HCT116 (cell line): ENCODE measurements at regions not wholly inside any gene's neighbourhood (a gene's known extent, or its start where the extent isn't known, plus 50 kb on each side); places are given as distances from the start of the nearest gene placed in this dataset.

Experiments used
- ATAC-seq: fragments of 200-7000 bp; cut with Tn5 transposase; 2 replicates; pipeline ENCODE4 v1.9.1; 2020; ENCODE audit warnings: mild to moderate bottlenecking, moderate library complexity
- BruUV-seq: library from RNA; stranded (reverse); fragments of 400-500 nt; replicated peaks from 2 replicates; lab custom pipeline; 2021; lab: Mats Ljungman, UMichigan
- CTCF ChIA-PET: fragments of 300-600 bp; sonication (Branson Sonifier 250); formaldehyde crosslinking; loops from one replicate; lab custom pipeline; 2021; ENCODE audit warnings: antibody characterized with exemption; lab: Charles Lee
- POLR2A ChIA-PET: fragments of 300-600, 350-600 bp; sonication (Branson Sonifier 250); formaldehyde crosslinking; loops from one replicate; lab custom pipeline; 2021; ENCODE audit warnings: antibody characterized with exemption; lab: Charles Lee
- RAD21 ChIA-PET, 2 experiments: fragments of 300-600 bp; sonication (Branson Sonifier 250); formaldehyde crosslinking; loops; one replicate each; lab custom pipeline; 2023; ENCODE audit warnings: low total read pairs in 2 of 2; ENCODE audit not compliant: uncharacterized antibody in 2 of 2, unreplicated experiment in 2 of 2, low non-redundant PET in 1 of 2; lab: Charles Lee
- DNase-seq: peaks from one replicate; pipeline ENCODE4 v3.0.0-alpha.2; 2010; ENCODE audit warnings: low read depth, low spot score
- H2AFZ ChIP-seq: fragments of 200-600 bp; shearing (Covaris generic), sonication (generic); 2 replicates; pipeline ENCODE4 v1.6.1; 2017; ENCODE audit warnings: low read depth, mixed run types, mixed read lengths, antibody characterized with exemption, low read length; ENCODE audit not compliant: poor library complexity, severe bottlenecking
- H3K27ac ChIP-seq: 2 replicates; pipeline ENCODE4 v1.5.1; 2012; ENCODE audit warnings: low read depth, low read length
- H3K27me3 ChIP-seq: fragments of 200-600 bp; sonication (generic); 2 replicates; pipeline ENCODE4 v1.6.1; 2016; ENCODE audit warnings: mixed run types, low read length, mixed read lengths; ENCODE audit not compliant: insufficient read depth
- H3K36me3 ChIP-seq, 2 experiments: fragments of 200-500 bp in 1 of 2; fragments of 200-600 bp in 1 of 2; sonication (Bioruptor generic) in 1 of 2; sonication (generic) in 1 of 2; 2 replicates each; pipeline versions ENCODE4 v1.5.1 to v1.6.1; 2014 to 2016; ENCODE audit warnings: low read length in 2 of 2, inconsistent platforms in 1 of 2, mixed read lengths in 1 of 2, mixed run types in 1 of 2; ENCODE audit not compliant: insufficient read depth in 2 of 2, control insufficient read depth in 1 of 2
- H3K4me1 ChIP-seq, 2 experiments: fragments of 200-600 bp in 1 of 2; sonication (generic) in 1 of 2; 2 replicates each; pipeline versions ENCODE4 v1.5.1 to v1.6.1; 2012 to 2017; ENCODE audit warnings: low read length in 2 of 2, inconsistent platforms in 1 of 2, mild to moderate bottlenecking in 1 of 2, mixed read lengths in 1 of 2, mixed run types in 1 of 2, moderate library complexity in 1 of 2; ENCODE audit not compliant: insufficient read depth in 2 of 2, control insufficient read depth in 1 of 2
- H3K4me2 ChIP-seq: fragments of 200-600 bp; sonication (generic); 2 replicates; pipeline ENCODE4 v1.6.1; 2017; ENCODE audit warnings: mixed run types, low read length, mixed read lengths
- H3K4me3 ChIP-seq, 2 experiments: fragments of 200-600 bp in 1 of 2; sonication (generic) in 1 of 2; replicated peaks in 1 of 2; 2 replicates each; pipeline ENCODE4 v1.5.1; 2011 to 2016; ENCODE audit warnings: low read length in 2 of 2, control low read depth in 1 of 2, low read depth in 1 of 2, mild to moderate bottlenecking in 1 of 2, mixed read lengths in 1 of 2, mixed run types in 1 of 2
- H3K79me2 ChIP-seq: fragments of 200-600 bp; sonication (generic); 2 replicates; pipeline ENCODE4 v1.6.1; 2017; ENCODE audit warnings: mild to moderate bottlenecking, mixed run types, low read length, moderate library complexity, mixed read lengths; ENCODE audit not compliant: insufficient read depth
- H3K9ac ChIP-seq: fragments of 200-600 bp; sonication (generic); 2 replicates; pipeline ENCODE4 v1.6.1; 2016; ENCODE audit warnings: low read length, mixed read lengths
- H3K9me2 ChIP-seq: fragments of 200-600 bp; sonication (generic), shearing (Covaris generic); 2 replicates; pipeline ENCODE4 v1.6.1; 2017; ENCODE audit warnings: mixed run types, mild to moderate bottlenecking, moderate library complexity; ENCODE audit not compliant: insufficient read depth
- H3K9me3 ChIP-seq, 2 experiments: fragments of 200-500 bp in 1 of 2; fragments of 200-600 bp in 1 of 2; sonication (Bioruptor generic) in 1 of 2; sonication (generic) in 1 of 2; 2 replicates each; pipeline ENCODE4 v1.6.1; 2014 to 2017; ENCODE audit warnings: low read length in 2 of 2, mixed read lengths in 2 of 2, inconsistent platforms in 1 of 2, low read depth in 1 of 2, mild to moderate bottlenecking in 1 of 2, mixed run types in 1 of 2, moderate library complexity in 1 of 2; ENCODE audit not compliant: control insufficient read depth in 1 of 2, insufficient read depth in 1 of 2
- H4K20me1 ChIP-seq: fragments of 200-600 bp; sonication (generic), shearing (Covaris generic); 2 replicates; pipeline ENCODE4 v1.6.1; 2017; ENCODE audit warnings: mixed run types, mild to moderate bottlenecking, moderate library complexity; ENCODE audit not compliant: insufficient read depth
- CBX3 ChIP-seq: IDR thresholded peaks from 2 replicates; pipeline ENCODE4 v1.6.1; 2012; ENCODE audit warnings: low read depth
- CEBPB ChIP-seq: IDR thresholded peaks from 2 replicates; pipeline ENCODE4 v1.6.1; 2012; ENCODE audit warnings: low read depth
- EGR1 ChIP-seq: IDR thresholded peaks from 2 replicates; pipeline ENCODE4 v1.6.1; 2012; ENCODE audit warnings: low read depth
- EZH2 ChIP-seq: fragments of 200-600 bp; sonication (generic); IDR thresholded peaks from 2 replicates; pipeline ENCODE4 v1.6.1; 2017; ENCODE audit warnings: antibody characterized with exemption, mixed run types
- FOSL1 ChIP-seq: IDR thresholded peaks from 2 replicates; pipeline ENCODE4 v1.6.1; 2012; ENCODE audit warnings: low read depth
- JUND ChIP-seq: IDR thresholded peaks from 2 replicates; pipeline ENCODE4 v1.6.1; 2012
- MAX ChIP-seq: IDR thresholded peaks from 2 replicates; pipeline ENCODE4 v1.6.1; 2012
- RAD21 ChIP-seq: IDR thresholded peaks from 2 replicates; pipeline ENCODE4 v1.6.1; 2012; ENCODE audit warnings: low read depth, mild to moderate bottlenecking
- SIN3A ChIP-seq: IDR thresholded peaks from 2 replicates; pipeline ENCODE4 v1.6.1; 2012; ENCODE audit warnings: low read depth
- SP1 ChIP-seq: IDR thresholded peaks from 2 replicates; pipeline ENCODE4 v1.6.1; 2012; ENCODE audit warnings: low read depth
- TCF7L2 ChIP-seq: IDR thresholded peaks from 2 replicates; pipeline ENCODE4 v1.7.0; 2011; ENCODE audit warnings: borderline replicate concordance, inconsistent platforms; ENCODE audit not compliant: insufficient read depth, insufficient read length; ENCODE audit errors: extremely low read depth
- intact Hi-C: fragments of 100-400 bp; cut with micrococcal nuclease; formaldehyde crosslinking; loops from 2 replicates; pipeline ENCODE4 v1.10.0; 2022
- TF ChIP-seq, protein P1 (sequence below), 3 experiments: fragments of 200-600 bp in 1 of 3; sonication (generic) in 1 of 3; IDR thresholded peaks in 2 of 3; conservative IDR thresholded peaks in 1 of 3; 2 replicates each; pipeline ENCODE4 v1.5.1; 2012 to 2017; ENCODE audit warnings: low read depth in 2 of 3, low read length in 2 of 3, antibody characterized with exemption in 1 of 3, borderline replicate concordance in 1 of 3, control low read depth in 1 of 3, mild to moderate bottlenecking in 1 of 3, mixed read lengths in 1 of 3, mixed run types in 1 of 3, moderate library complexity in 1 of 3; ENCODE audit not compliant: insufficient read depth in 1 of 3

- H3K4me3 ChIP-seq, result no peak overlapping the region
- ChIA-PET POLR2A (no interaction called here), CTCF (no interaction called here), RAD21 (no interaction called here)
- no peaks in the 10 kb centered on the region for H3K36me3 ChIP-seq
- no peak overlapping the region for H3K4me2 ChIP-seq
- BruUV-seq, result no TSS peak
- no peak for ATAC-seq
- no peaks in the 10 kb centered on the region; a peak in 1 of 4 replicates for H3K9me3 ChIP-seq
- TF ChIP-seq JUND, result no peak
- TF ChIP-seq CEBPB, result no peak
- TF ChIP-seq EZH2, result no peak
- no peak for TF ChIP-seq EGR1
- no peak for TF ChIP-seq FOSL1
- H3K27me3 ChIP-seq, result no peaks in the 10 kb centered on the region
- no peaks in the 10 kb centered on the region for H3K9me2 ChIP-seq
- no peaks in the 10 kb centered on the region for H3K4me1 ChIP-seq
- no peak overlapping the region for H3K27ac ChIP-seq
- no peaks in the 10 kb centered on the region for H3K79me2 ChIP-seq
- no peaks in the 10 kb centered on the region for H4K20me1 ChIP-seq
- no peak for DNase-seq
- no peak overlapping the region for H3K9ac ChIP-seq
- no peak overlapping the region for H2AFZ ChIP-seq
- intact Hi-C loops, result no loop called here
Observed at GRCh38 chr3:117350371-117350770, 640.8 kb downstream of the TUSC7 start.

DNA sequence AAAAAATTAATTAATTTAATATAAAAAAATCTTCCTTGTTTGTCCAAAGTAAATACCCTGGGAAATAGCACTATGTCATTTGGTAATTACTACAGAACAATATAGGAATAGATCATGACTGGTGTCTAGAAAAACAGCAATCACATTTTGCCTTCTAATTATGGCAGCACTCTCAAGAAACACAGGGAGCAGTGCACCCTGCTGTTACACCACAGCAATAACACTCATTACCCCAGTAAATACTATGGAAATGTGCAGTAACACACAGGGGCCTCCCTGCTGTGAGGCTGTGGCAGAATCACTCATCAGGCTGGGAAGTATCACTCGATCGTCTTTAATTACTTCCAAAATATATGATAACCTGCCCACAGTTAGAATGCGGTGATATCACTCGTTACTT lies 646.0 kb downstream of the TUSC7 start:
- H3K4me1 ChIP-seq, result no peaks in the 10 kb centered on the region
- no peaks in the 10 kb centered on the region for H3K9me2 ChIP-seq
- no peak overlapping the region for H3K4me2 ChIP-seq
- BruUV-seq, result no TSS peak
- ChIA-PET CTCF (no interaction called here), RAD21 (no interaction called here), POLR2A (no interaction called here)
- no peaks in the 10 kb centered on the region for H3K27me3 ChIP-seq
- intact Hi-C loops, result no loop called here
- H3K79me2 ChIP-seq, result no peaks in the 10 kb centered on the region
- no peak overlapping the region for H3K4me3 ChIP-seq
- H3K27ac ChIP-seq, result no peak overlapping the region
- H3K9ac ChIP-seq, result no peak overlapping the region
- no peak for ATAC-seq
- no peaks in the 10 kb centered on the region for H3K36me3 ChIP-seq
- no peak overlapping the region for H2AFZ ChIP-seq
- H4K20me1 ChIP-seq, result no peaks in the 10 kb centered on the region
- H3K9me3 ChIP-seq, result no peaks in the 10 kb centered on the region
- no peak for DNase-seq
- TF ChIP-seq, protein P1, sequence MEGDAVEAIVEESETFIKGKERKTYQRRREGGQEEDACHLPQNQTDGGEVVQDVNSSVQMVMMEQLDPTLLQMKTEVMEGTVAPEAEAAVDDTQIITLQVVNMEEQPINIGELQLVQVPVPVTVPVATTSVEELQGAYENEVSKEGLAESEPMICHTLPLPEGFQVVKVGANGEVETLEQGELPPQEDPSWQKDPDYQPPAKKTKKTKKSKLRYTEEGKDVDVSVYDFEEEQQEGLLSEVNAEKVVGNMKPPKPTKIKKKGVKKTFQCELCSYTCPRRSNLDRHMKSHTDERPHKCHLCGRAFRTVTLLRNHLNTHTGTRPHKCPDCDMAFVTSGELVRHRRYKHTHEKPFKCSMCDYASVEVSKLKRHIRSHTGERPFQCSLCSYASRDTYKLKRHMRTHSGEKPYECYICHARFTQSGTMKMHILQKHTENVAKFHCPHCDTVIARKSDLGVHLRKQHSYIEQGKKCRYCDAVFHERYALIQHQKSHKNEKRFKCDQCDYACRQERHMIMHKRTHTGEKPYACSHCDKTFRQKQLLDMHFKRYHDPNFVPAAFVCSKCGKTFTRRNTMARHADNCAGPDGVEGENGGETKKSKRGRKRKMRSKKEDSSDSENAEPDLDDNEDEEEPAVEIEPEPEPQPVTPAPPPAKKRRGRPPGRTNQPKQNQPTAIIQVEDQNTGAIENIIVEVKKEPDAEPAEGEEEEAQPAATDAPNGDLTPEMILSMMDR (IDR thresholded peaks at IDR 0.05 in 2 of 3, conservative IDR thresholded peaks at IDR 0.05 in 1 of 3; ENCODE audit: borderline replicate concordance in 1 of 3, insufficient read depth in 1 of 3, low read depth in 2 of 3, low read length in 2 of 3), result peak in 2 of 3 experiments; percentile 23 to 34; a peak in 2 of 6 replicates
- TF ChIP-seq JUND (no peak), EZH2 (no peak), TCF7L2 (no peak), FOSL1 (no peak), SP1 (no peak), CBX3 (no peak), RAD21 (peak; percentile 24; the same call in 1 of the 2 replicates), MAX (no peak), SIN3A (no peak), CEBPB (no peak)
